IMR-90 (cell line): ENCODE measurements at regions not wholly inside any gene's neighbourhood (a gene's known extent, or its start where the extent isn't known, plus 50 kb on each side); places are given as distances from the start of the nearest gene placed in this dataset.

ENCODE experiments used
- CEBPB ChIP-seq: IDR thresholded peaks from 2 replicates; pipeline ENCODE4 v1.6.1; 2012; ENCODE audit warnings: low read depth, low read length, improper control_type of control experiment
- POLR2A ChIP-seq: IDR thresholded peaks from 2 replicates; pipeline ENCODE4 v1.6.1; 2012; ENCODE audit warnings: mild to moderate bottlenecking, low read depth, low read length
- SMC3 ChIP-seq: fragments of 150-350 bp; IDR thresholded peaks from 2 replicates; pipeline ENCODE4 v1.6.1; 2016; ENCODE audit warnings: low read depth, mild to moderate bottlenecking, antibody characterized with exemption, low read length, moderate library complexity
- TF ChIP-seq, protein P1 (sequence below): conservative IDR thresholded peaks from 2 replicates; pipeline ENCODE4 v1.5.1; 2012; ENCODE audit warnings: mild to moderate bottlenecking, low read depth, low read length, improper control_type of control experiment

GRCh38 chr12:4992871-4993270 is 50.8 kb upstream of the KCNA5 start:
- TF ChIP-seq, protein P1, sequence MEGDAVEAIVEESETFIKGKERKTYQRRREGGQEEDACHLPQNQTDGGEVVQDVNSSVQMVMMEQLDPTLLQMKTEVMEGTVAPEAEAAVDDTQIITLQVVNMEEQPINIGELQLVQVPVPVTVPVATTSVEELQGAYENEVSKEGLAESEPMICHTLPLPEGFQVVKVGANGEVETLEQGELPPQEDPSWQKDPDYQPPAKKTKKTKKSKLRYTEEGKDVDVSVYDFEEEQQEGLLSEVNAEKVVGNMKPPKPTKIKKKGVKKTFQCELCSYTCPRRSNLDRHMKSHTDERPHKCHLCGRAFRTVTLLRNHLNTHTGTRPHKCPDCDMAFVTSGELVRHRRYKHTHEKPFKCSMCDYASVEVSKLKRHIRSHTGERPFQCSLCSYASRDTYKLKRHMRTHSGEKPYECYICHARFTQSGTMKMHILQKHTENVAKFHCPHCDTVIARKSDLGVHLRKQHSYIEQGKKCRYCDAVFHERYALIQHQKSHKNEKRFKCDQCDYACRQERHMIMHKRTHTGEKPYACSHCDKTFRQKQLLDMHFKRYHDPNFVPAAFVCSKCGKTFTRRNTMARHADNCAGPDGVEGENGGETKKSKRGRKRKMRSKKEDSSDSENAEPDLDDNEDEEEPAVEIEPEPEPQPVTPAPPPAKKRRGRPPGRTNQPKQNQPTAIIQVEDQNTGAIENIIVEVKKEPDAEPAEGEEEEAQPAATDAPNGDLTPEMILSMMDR = no peak
- no peak for TF ChIP-seq POLR2A
- TF ChIP-seq CEBPB = no peak
- TF ChIP-seq SMC3 = no peak
